AG10803 (cell line): ENCODE measurements at regions not wholly inside any gene's neighbourhood (a gene's known extent, or its start where the extent isn't known, plus 50 kb on each side); places are given as distances from the start of the nearest gene placed in this dataset.

ENCODE experiments used
- DNase-seq: peaks from one replicate; pipeline ENCODE4 v3.0.0; 2010; ENCODE audit warnings: low read depth
- H3K4me3 ChIP-seq: 2 replicates; pipeline ENCODE4 v1.5.1; 2011; ENCODE audit warnings: mild to moderate bottlenecking, low read length, control low read depth
- CTCF ChIP-seq: conservative IDR thresholded peaks from 2 replicates; pipeline ENCODE4 v1.5.1; 2011; ENCODE audit warnings: mild to moderate bottlenecking, low read length, control low read depth, inconsistent platforms

- no peak for TF ChIP-seq CTCF
- peak; percentile 25 for DNase-seq
- no peak overlapping the region for H3K4me3 ChIP-seq
Observed at GRCh38 chr2:7497178-7497577, 580.0 kb downstream of the RNF144A start.

GRCh38 chr2:7499018-7499417, 581.8 kb downstream of the RNF144A start:
- DNase-seq = no peak
- TF ChIP-seq CTCF = no peak
- no peak overlapping the region for H3K4me3 ChIP-seq

- no peak for TF ChIP-seq CTCF
- no peak overlapping the region for H3K4me3 ChIP-seq
- DNase-seq = no peak
Observed at GRCh38 chr2:7502336-7502735, 585.1 kb downstream of the RNF144A start.

GRCh38 chr2:7508296-7508943, 591.2 kb downstream of the RNF144A start:
- no peak for TF ChIP-seq CTCF
- peak; percentile 39 for DNase-seq

GRCh38 chr2:7510353-7510752, 593.1 kb downstream of the RNF144A start:
- no peak for TF ChIP-seq CTCF
- H3K4me3 ChIP-seq = no peak overlapping the region
- DNase-seq = no peak

More at GRCh38 chr2:7508296-7508943, 591.2 kb downstream of the RNF144A start:
- no peak overlapping the region for H3K4me3 ChIP-seq

- H3K4me3 ChIP-seq = no peak overlapping the region
- no peak for DNase-seq
- TF ChIP-seq CTCF = no peak
Observed at GRCh38 chr2:7513834-7514233, 596.6 kb downstream of the RNF144A start.

- TF ChIP-seq CTCF = no peak
- no peak overlapping the region for H3K4me3 ChIP-seq
- no peak for DNase-seq
Observed at GRCh38 chr2:7515327-7515726, 598.1 kb downstream of the RNF144A start.
